Limb (tissue), 2 donors: ENCODE measurements at regions not wholly inside any gene's neighbourhood (a gene's known extent, or its start where the extent isn't known, plus 50 kb on each side); places are given as distances from the start of the nearest gene placed in this dataset.

Experiments used
- DNase-seq, 2 donors: peaks; one replicate each; pipeline ENCODE4 v3.0.0-alpha.2; 2016; ENCODE audit errors: extremely low spot score in 2 of 2

DNA sequence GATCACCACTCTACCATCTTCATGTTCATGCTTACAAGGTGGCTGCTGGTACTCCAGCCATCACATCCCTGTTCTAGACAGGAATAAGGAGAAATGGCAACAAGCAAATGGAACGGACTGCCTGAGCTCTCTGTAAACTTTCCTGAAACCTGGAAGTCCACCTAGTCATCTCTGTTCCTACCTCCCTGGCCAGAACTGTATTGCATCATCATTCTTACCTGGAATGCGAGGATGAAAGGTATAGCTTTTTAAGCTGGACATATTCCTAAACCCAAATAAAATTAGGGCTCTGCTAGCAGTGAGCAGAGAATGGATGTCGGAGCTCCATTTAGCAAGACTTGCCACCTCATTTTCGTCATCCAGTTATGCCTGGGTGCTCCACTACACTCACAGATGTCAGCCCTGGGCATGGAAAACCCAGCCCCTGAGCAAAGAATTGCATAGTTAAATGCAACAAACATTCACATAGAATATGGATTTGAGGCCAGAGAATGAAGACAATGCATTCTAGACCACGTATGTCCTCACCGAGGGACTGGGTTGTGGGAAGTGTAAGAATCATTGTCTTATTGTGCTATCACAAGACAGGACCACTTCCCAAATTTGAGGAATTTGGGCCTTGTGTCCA is 214.3 kb upstream of the CDYL start:
- DNase-seq, result no peak

DNA sequence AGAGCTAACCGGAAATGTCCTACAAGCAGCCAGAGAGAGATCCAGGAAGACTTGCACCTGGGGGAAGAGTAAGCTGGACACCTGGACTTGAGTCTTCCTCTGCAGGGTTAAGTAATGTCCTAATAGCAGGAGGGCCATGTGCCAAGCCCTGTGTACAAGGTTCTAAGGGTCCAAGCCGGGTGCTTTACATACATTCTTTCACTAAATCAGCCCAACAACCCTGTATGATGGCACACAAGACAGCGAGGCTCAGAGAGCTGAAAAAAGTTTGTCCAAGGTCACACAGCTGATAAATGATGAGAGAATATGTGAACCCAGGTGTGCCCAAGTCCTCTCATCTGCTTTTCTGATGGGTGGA is 215.1 kb upstream of the CDYL start:
- no peak for DNase-seq

DNA sequence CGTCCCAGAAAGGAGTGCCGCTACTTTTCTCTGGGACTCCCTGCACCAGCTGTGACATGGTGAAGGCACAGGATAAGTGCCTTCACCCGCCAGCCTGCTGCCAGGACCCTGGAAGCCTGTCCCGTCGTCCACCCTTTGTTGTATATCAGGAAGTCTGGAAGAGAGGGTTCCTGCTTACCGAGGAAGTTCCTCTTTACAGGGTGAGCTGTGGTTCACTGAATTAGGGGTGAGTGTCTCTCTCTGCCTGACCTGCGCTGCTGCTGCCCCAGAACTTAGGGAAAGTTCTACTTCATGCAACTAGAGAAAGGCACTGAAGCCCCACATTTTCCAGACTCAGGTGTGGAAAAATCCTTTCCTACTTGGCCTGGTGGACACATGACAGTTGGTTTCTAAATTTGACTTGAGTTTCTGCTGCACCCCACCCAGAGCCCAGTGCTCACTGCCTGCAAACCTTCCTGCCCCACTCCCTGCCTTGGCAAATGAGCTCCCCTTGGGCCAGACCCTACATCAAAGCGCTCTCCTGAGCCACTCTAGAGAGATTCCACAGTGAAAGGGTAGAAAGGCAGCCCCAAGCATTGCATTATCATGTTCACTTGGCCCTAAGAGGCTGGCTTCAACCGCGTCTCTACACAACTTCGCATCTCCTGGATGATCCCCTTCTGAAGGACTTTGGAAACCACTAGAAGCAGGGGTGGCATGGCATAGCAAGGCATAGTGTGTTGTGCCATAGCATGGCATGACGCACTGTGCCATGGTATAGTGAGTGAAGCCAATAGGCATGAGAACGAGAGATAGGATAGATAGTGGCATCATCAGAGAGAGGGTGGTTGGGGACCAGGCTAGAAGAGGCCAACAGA is 215.8 kb upstream of the CDYL start:
- DNase-seq, result no peak

DNA sequence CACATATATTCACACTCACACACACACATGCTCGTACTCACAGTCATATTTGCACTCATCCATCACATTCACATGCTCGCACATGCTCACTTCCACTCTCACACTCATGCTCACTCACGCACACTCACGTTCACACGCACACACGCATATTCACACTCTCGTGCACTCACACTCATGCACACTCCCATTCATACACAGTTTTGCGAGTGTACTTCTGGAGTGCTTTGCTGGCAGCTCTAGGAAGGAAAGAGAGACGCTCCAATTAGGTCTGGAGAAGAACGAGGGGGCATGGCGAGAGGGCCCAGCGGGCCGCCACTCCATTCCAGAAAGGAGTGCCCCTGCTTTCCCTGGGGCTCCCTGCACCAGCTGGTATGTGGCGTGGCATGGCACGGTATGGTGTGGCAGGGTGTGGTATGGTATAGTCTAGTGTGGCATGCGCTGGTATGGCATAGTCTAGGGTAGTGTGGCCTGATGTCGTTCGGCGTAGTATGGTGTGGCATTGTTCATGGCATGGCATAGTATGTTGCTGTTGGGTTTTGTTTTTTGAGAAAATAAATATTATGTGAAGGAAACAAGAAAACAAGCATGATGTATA is 216.8 kb upstream of the CDYL start:
- DNase-seq, result no peak

DNA sequence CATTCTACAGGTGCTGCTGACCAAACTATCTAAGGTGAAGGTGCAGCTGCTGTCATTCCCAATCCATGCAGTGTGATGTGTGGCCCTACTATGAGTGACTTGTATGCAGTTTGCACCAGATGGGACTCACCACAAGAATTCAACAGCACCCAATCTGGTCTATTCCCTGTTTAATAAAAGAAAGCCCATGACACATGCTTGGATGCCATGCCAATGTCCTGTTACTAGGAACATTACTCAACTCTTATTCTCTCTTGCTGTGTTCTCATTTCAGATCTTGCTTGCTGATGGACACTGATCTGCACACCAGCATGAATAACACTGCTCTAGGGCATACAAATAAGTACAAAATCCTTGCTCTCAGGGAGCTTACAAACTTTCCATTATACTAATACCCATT is 221.6 kb upstream of the CDYL start:
- no peak for DNase-seq

DNA sequence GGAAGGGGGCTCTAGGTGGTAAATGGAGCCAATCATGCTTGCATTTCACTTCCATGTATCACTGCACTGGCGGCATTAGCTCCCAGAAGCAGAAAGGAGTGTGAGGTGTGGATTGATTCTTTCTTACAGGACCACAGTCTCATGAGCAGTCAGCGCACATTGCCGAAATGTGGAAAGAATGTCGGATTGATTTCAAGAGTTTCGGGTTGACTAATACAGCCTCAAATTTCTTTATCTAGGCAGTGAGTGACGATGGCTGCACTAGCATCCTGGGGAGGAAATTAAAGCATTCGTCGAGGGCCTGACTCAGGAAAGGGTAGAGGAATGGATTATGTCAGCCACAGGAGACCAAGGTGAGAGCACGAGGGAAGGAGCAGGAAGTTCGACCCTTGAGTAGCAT is 222.8 kb upstream of the CDYL start:
- DNase-seq, result no peak

DNA sequence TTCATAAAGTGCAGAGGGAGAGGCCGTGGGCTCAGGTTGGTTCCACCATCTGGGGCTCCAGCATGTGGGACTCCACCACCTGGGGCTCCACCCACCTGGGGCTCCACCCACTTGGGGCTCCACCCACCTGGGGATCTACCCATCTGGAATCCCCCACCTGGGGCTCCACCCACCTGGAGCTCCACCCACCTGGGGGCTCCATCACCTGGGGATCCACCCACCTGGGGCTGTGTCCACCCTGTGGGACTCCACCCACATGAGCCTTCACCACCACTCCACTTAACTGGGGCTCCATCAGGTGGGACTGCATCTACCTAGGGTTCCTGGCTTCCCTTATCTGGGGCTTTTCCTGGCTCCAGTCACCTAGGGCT is 226.0 kb upstream of the CDYL start:
- no peak for DNase-seq

DNA sequence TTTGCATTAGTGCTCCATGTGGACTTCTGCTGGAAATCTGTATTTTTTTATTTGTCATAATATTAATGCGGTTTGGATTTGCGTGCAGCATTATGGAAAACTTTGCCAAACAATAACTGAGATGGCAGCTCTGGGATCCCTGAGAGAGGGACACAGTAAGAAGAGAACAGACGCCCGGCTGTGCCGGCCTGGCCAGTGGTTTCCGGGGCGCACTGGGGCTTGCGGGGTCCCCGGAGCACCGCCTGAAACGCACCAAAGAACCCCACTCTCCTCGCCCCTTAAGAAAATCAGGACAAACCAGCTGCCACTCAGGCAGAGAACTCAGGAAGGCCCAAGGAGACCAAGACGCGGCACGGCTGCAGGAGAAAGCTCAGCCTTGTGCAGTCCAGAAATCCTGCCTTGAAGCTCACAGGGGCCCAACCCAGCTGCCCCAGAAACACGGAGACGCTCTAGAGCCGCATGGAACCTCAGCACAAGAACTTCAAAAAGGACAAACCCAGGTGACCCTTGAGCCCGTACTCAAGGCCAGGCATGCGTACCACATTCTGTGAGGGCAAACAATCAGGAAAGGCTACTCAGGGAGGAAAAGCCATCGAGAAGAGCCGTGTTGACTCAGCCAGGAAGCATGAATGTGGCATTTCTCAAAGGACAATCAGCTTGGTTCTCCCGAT is 226.5 kb upstream of the CDYL start:
- DNase-seq, result no peak

DNA sequence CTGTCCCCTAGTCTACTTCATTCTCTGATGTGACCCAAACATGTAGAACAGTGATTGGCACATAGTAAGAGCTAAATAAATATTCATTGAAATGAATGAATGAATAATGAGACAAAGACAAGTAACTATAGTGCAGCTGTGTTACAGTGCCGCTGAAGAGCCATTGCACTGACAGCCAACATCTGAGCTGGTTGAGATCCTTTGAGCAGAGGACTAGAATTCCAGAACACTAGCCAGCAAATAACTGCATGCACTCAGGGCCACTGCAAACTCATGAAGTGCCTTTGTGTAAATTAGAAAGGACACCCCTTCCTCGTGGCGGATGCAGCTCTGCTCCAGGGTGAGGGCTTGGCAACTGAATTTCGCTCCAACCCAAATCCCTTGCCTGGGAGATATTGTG is 230.3 kb upstream of the CDYL start:
- DNase-seq, result no peak

DNA sequence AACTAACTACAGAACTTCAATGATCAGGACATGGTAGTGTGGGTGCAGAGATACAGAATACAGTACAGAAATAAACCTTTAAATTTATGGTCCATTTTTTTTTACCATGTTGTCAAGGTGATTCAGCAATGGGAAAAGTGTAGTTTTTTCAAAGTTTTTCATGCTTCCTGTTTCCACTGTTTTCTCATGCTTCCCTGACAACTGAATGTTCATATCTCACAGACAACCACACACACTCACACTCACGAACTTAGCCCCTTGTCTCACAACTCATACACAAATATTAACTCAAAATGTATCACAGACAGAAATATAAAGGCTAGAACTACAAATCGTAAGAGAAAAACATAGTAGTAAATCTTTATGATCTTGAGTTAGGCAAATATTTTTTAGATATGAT is 232.6 kb upstream of the CDYL start:
- no peak for DNase-seq

DNA sequence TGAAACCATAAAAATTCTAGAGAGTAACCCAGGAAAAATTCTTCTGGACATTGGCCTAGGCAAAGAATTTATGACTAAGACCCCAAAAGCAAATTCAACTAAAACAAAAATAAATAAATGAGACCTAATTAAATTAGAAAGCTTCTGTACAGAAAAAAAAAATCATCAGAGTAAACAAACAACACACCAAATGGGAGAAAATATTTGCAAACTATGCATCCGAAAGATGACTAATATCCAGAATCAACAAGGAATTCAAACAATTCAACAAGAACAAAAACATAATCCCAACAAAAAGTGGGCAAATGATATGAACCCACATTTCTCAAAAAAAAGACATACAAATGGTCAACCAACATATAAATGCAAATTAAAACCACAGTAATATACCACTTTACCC is 242.6 kb upstream of the CDYL start:
- DNase-seq, result no peak

DNA sequence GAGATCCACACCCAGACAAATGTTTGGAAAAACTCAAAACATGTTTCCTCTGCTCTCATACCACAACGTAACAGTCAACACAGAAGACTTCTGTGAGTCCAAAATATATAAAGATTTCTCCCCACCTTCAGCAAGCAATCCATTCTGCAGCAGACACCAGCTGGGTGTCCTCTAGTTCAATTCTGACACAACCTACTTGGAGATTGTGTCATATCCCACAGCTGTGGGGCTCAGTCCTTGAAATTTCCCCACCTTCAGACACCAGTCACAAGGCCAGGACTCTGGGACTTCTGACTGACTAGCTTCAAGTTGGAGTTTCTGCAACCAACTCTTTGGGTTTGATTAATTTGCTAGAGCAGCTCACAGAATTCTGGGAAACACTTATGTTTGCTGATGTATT is 244.8 kb upstream of the CDYL start:
- no peak for DNase-seq

DNA sequence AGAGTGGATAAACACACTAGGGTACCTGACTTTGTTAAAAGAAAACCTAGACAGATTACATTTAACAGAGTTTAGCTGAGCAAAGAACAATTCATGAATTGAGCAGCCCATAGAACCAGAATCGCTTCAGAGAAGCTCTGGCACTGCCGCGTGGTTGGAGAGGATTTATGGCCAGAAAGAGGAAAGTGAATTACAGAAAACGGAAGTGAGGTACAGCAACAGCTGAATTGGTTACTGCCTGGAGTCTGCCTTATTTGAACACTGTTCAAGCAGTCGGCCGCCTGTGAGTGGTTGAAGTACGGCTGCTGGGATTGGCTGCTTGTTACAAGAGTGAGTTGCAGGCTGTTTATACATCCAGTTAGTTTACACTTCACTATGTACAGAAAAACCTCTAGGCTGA is 253.8 kb upstream of the CDYL start:
- DNase-seq, result no peak

DNA sequence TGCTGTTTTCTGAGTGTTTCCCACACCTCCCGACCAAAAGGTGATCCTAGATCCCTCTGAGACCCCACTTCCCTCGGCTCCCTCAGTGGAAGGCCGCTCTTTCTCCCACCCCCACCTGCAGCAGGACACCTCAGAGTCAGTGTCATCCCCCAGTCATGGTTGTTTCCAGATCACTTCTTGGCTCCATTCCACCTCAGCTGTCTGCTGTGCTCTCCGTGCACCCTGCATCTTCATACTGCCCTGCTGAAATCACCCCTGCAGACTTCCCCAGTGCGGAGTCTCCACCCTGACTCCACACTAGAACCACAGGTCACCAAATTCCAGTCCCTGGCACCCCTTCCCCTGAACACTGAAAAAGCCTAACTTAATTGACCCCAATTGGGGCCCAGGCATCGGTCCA is 255.1 kb upstream of the CDYL start:
- DNase-seq, result no peak

DNA sequence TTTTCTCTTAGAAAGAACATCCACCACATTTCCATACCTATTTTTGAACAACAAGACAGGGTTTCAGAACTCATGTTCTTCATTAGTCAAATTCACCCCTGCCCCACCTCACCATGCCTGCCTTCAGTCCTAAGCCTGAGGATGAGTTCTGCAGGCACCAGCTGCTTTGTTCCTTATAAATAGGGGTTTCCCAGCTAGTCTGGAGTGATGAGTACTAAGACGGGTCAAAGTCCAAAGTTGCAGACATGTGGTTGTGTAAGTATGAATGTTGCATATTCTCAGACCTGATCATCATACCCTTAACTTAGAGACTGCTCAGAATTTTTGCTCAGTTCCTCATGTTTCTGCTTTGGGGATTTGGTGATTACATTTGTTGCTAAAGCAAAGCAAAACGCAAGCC is 257.7 kb upstream of the CDYL start:
- no peak for DNase-seq

DNA sequence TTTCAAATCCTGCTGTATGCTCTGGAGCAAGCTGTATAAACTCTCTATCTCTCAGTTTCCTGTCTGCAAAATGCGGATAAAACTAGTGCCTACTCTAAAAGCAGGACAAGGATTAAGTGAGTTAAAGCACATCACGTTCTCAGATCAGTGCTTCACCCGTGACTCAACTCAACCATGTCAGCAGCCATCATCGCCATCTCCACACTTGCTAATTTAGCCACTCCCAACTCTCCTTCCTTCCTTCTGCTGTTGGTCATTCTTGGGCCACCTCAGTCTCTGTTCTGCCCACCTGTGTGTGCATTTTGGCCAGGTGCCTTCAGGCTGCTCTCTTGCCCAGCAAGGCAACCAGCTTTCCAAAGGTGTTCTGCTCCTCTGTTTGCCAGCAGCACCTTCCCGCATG is 260.0 kb upstream of the CDYL start:
- no peak for DNase-seq

DNA sequence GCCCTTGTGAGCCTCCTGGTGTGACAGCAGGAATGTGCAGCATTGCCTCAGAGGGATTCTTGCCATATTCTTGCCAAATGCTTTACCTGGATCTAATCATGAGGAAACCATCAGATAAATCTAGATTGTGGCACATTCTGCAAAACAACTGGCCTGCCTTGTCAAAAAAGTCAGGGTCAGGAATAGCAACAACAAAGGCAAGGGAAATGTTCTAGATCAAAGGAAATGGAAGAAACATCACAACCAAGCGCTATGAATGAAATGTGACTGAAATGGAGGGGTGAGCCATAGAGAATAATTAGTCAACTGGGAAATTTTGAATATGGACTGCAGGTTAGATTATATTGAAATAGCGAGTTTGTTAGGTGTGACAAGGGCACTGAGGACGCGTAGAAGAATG is 262.6 kb upstream of the CDYL start:
- no peak for DNase-seq

DNA sequence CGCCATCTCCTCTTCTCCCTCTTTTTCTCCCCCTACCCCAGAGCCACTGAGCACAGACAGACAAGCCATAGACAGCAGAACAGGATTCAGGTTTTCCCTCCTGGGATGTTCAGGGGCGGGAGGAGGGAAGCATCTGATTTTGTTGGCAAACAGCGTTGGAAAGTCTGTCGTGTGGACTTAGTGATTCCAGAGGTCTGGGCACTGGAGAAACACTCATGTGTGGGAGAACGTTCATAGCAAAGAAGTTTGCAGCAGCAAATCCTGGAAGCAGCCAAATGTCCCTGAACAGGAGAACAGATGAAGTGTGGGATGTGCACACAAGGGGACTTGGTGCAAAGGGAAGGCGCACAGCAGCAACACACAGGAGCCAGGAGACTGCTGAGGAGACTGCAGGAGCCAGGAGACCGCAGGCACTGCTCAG is 264.1 kb upstream of the CDYL start:
- peak in 1 of 2 donors; percentile 39 for DNase-seq

DNA sequence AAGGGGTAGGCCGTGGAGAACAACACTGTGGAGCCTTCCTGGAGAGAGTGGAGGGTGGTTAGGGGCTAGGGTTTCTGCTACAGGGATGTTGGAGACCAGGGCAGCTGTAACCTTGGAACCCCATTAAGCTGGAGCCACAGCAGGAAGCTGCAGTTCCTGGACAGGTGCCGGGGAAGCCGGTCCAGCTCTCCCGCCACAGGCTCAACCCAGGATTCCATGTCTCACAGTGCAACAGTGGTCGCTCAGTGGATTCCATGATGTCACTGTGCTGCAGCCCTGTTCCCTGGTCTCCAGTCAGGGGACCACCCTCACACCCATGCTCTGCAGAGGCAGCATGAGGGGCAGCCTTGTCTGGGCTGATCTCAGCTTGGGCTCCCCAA is 264.6 kb upstream of the CDYL start:
- DNase-seq, result no peak

DNA sequence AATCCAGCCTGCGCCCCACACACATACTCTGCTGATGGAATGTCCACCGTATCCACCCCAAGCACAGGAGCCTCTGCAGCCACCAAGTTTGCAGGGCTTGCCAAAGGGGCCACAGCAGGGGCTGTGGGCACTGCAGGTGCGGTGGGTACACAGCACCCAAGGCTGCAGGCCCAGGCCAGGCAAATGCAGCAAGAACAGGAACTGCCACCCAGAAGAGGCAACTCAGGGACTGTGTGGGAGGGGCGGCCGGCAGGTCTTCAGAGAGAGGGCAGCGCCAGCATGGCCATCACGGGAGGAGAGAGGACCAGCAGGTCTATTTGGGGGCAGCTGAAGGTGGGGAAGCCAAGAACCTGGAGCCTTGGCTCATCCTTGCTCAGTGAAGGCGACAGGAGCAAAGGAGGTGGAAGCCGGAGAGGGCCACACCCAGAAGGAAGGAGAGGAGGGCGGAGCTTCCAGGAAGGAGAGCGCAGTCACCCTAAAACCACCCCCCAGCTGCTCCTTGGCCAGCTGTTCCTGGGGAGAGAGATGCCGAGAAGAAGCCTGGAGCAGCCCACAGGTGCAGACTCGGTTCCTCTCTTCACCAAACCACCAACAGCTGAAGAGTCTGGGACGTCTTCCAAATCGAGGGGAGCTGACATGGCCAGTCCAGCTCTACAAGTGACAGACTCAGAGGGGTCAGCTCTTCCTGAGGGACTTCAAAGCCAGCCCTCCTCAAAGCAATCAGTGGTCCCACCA is 265.1 kb upstream of the CDYL start:
- peak; percentile 44 to 46 for DNase-seq

DNA sequence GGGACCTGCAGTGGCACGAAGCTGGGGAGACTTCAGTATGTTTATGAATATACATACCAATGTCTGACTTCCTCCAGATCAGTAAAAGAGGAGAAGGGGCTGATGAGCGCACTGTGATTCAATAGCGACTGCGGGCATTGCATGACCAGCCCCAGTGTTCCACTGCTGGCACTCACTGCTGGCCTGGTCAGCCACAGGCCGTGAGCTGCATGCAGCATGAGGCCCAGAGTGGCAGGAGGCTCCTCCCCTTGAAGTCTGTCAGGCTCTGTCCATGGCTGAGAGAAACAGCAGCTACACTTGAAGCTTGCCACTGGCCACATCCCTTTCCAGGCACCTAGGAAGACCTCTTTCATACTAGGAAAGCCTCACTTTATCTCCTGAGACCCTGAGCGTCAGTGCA is 265.9 kb upstream of the CDYL start:
- no peak for DNase-seq

DNA sequence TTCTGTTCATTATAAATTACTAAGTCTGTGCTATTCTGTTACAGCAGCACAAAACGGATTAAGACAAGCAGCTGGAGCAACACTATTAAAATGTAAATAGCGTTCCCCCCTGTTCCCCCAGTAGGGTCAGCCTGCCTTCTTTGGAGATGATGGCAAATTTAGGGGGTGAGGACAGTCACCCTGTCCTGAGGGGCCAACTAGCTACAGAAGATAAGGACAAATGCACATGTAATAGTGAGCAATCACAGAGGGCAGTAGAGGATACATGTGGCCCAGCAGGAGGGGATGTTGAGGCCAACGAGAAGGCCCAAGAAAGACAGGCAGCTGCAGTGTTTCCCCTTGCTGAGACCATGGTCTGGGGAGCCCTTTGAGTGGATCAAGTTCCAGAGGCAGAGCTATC is 266.7 kb upstream of the CDYL start:
- DNase-seq, result no peak
